ENCODE measurements at regions not wholly inside any gene's neighbourhood (a gene's known extent, or its start where the extent isn't known, plus 50 kb on each side); places are given as distances from the start of the nearest gene placed in this dataset.

DNA sequence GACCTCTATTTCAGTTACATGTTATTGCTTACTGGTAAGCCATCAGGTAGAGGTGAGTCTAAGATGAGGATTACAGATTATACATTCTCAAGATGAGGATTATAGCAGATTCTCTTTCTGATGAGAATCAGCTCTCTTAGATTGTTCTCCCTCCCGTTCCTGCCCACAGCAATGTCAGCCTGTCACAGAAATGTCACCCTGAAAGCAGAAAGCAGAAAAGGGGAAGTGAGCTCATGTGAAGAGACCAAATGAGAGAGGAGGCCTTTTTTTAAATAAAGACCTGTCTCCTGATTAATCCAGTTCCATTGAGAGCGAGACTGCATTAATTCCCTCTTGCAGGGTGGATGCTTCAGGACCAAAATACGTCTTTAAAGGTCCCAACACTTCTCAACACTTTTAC is 445.6 kb downstream of the KCTD12 start:
- Histone ChIP-seq H4K20me1 (ENCODE audit: insufficient read depth, low read length) (no peaks in the 10 kb centered on the region), H3K27me3 (replicated peaks; ENCODE audit: insufficient read depth, low read length) (no peaks in the 10 kb centered on the region), H3K4me2 (ENCODE audit: low read depth, low read length) (no peak overlapping the region), H3K4me1 (ENCODE audit: low read length) (no peaks in the 10 kb centered on the region), H3K9me3 (replicated peaks; ENCODE audit: insufficient read depth, low read length) (no peaks in the 10 kb centered on the region), H2AFZ (ENCODE audit: low read length) (0 out of 2 replicates have a peak overlapping the region, but pooled peaks have one; percentile 15), H3K79me2 (ENCODE audit: low read length) (no peaks in the 10 kb centered on the region), H3K9ac (ENCODE audit: low read length) (no peak overlapping the region), H3K9me2 (replicated peaks; ENCODE audit: insufficient read depth, low read length) (no peaks in the 10 kb centered on the region), H3F3A (ENCODE audit: insufficient read depth, low read length) (no peaks in the 10 kb centered on the region), H3K36me3 (replicated peaks; ENCODE audit: insufficient read depth, low read length) (no peaks in the 10 kb centered on the region), H3K4me3 (ENCODE audit: low read length) (no peak overlapping the region), H3K27ac (ENCODE audit: low read length) (no peak overlapping the region)
- peak; percentile 34 for DNase-seq
- TF ChIP-seq EZH2phosphoT487 (IDR thresholded peaks at IDR 0.05; ENCODE audit: low read length) (no peak), CTCF (IDR thresholded peaks at IDR 0.05; ENCODE audit: low read length) (no peak), EZH2 (optimal IDR thresholded peaks at IDR 0.05; ENCODE audit: low read depth, low read length) (no peak)

DNA sequence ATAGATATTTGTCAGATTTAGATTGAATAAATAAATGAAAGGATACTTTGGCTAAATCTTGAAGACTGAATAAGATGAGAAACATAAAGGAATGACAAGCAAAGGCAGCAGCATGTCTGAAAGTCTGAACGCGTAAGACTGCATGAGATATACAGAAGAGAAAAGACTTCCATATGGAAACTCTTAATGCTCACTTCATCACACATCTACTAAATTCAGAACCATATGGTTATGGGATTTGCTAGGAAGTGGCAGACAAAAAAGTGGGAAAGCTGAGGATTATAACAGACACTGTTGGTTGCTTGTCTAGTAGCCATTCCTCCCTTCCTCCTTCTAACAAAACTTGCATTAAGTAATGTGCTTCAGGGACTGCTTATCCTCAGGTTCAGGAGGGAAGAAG is 446.7 kb downstream of the KCTD12 start:
- Histone ChIP-seq H3K9me2 (replicated peaks; ENCODE audit: insufficient read depth, low read length) (no peaks in the 10 kb centered on the region), H3K4me3 (ENCODE audit: low read length) (no peak overlapping the region), H3K9me3 (replicated peaks; ENCODE audit: insufficient read depth, low read length) (no peaks in the 10 kb centered on the region), H3K27ac (ENCODE audit: low read length) (no peak overlapping the region), H3K4me2 (ENCODE audit: low read depth, low read length) (no peak overlapping the region), H3K27me3 (replicated peaks; ENCODE audit: insufficient read depth, low read length) (no peaks in the 10 kb centered on the region), H3F3A (ENCODE audit: insufficient read depth, low read length) (no peaks in the 10 kb centered on the region), H2AFZ (ENCODE audit: low read length) (no peak overlapping the region), H3K4me1 (ENCODE audit: low read length) (no peaks in the 10 kb centered on the region), H3K79me2 (ENCODE audit: low read length) (no peaks in the 10 kb centered on the region), H3K36me3 (replicated peaks; ENCODE audit: insufficient read depth, low read length) (no peaks in the 10 kb centered on the region), H3K9ac (ENCODE audit: low read length) (no peak overlapping the region), H4K20me1 (ENCODE audit: insufficient read depth, low read length) (no peaks in the 10 kb centered on the region)
- no peak for TF ChIP-seq CTCF (IDR thresholded peaks at IDR 0.05; ENCODE audit: low read length)
- TF ChIP-seq EZH2 (optimal IDR thresholded peaks at IDR 0.05; ENCODE audit: low read depth, low read length): no peak
- TF ChIP-seq EZH2phosphoT487 (IDR thresholded peaks at IDR 0.05; ENCODE audit: low read length): no peak
- no peak for DNase-seq

DNA sequence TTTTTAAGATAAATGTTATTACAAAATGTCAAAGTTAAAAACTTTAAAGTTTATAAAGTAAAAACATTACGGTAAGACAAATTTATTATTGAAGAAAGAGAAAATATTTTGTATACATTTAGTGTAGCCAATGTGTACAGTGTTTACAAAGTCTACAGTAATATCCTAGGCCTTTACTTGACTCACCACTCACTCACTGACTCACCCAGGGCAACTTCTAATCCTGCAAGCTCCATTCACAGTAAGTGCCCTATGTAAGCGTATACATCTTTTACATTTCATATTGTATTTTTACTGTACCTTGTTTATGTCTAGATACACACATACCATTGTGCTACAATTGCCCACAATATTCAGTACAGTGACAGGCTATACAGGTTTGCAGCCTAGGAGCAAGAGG is 448.2 kb downstream of the KCTD12 start:
- Histone ChIP-seq H3K79me2 (ENCODE audit: low read length) (no peaks in the 10 kb centered on the region), H3K9ac (ENCODE audit: low read length) (no peak overlapping the region), H3K4me1 (ENCODE audit: low read length) (no peaks in the 10 kb centered on the region), H3K9me3 (replicated peaks; ENCODE audit: insufficient read depth, low read length) (no peaks in the 10 kb centered on the region), H3K27ac (ENCODE audit: low read length) (no peak overlapping the region), H2AFZ (ENCODE audit: low read length) (no peak overlapping the region), H3K4me3 (ENCODE audit: low read length) (no peak overlapping the region), H3K36me3 (replicated peaks; ENCODE audit: insufficient read depth, low read length) (no peaks in the 10 kb centered on the region), H4K20me1 (ENCODE audit: insufficient read depth, low read length) (no peaks in the 10 kb centered on the region), H3F3A (ENCODE audit: insufficient read depth, low read length) (no peaks in the 10 kb centered on the region), H3K4me2 (ENCODE audit: low read depth, low read length) (no peak overlapping the region), H3K27me3 (replicated peaks; ENCODE audit: insufficient read depth, low read length) (no peaks in the 10 kb centered on the region), H3K9me2 (replicated peaks; ENCODE audit: insufficient read depth, low read length) (no peaks in the 10 kb centered on the region)
- TF ChIP-seq EZH2phosphoT487 (IDR thresholded peaks at IDR 0.05; ENCODE audit: low read length) (no peak), CTCF (IDR thresholded peaks at IDR 0.05; ENCODE audit: low read length) (no peak), EZH2 (optimal IDR thresholded peaks at IDR 0.05; ENCODE audit: low read depth, low read length) (no peak)
- DNase-seq: no peak

All from MM.1S (cell line).